Breast epithelium (tissue), 3 donors: ENCODE measurements at regions not wholly inside any gene's neighbourhood (a gene's known extent, or its start where the extent isn't known, plus 50 kb on each side); places are given as distances from the start of the nearest gene placed in this dataset.

Experiments used
- CTCF ChIP-seq, 3 donors: fragments of 450-650 bp; IDR thresholded peaks; one replicate each; pipeline ENCODE4 v1.5.1; 2016 to 2017; ENCODE audit warnings: antibody characterized with exemption in 3 of 3, mild to moderate bottlenecking in 3 of 3, moderate library complexity in 3 of 3
- POLR2A ChIP-seq: fragments of 450-650 bp; IDR thresholded peaks from one replicate; pipeline ENCODE4 v1.6.1; 2016; ENCODE audit warnings: antibody characterized with exemption, mild to moderate bottlenecking, moderate library complexity
- POLR2AphosphoS5 ChIP-seq, 3 donors: sonication (generic); formaldehyde crosslinking; IDR thresholded peaks; one replicate each; pipeline ENCODE4 v1.6.1; 2017; ENCODE audit warnings: antibody characterized with exemption in 3 of 3

DNA sequence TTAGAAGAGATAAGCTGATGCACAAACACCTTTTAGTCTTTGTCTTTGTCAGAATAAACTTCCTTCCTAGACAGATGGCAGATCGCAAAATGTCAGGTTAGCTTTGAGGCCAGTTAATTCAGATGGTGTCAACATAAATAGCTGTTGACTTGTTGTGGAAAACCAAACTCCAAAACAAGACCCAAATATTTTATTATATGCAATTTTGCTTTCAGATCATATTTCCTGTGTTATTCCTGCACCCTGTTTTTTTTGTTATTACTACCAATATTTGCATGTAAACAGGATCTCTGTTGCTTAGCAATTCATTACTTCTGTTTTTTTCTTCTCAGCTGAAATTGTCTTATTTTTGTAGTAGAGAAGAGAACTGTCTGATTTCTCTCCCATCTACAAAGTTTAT, 316.0 kb downstream of the ETS1 start:
- TF ChIP-seq CTCF (IDR thresholded peaks at IDR 0.05) (no peak), POLR2AphosphoS5 (IDR thresholded peaks at IDR 0.05) (no peak), POLR2A (no peak)
